ENCODE measurements at regions not wholly inside any gene's neighbourhood (a gene's known extent, or its start where the extent isn't known, plus 50 kb on each side); places are given as distances from the start of the nearest gene placed in this dataset.
A peak's percentile ranks its signal among the peaks of the same experiment; 100 is the strongest.

GRCh38 chr6:112571488-112572270 is 224.5 kb downstream of the RFPL4B start:
- no peak for TF ChIP-seq CTCF (IDR thresholded peaks at IDR 0.05)

GRCh38 chr6:112574190-112574589 is 227.1 kb downstream of the RFPL4B start:
- DNase-seq = no peak
- H3K27ac ChIP-seq = no peak overlapping the region

More at GRCh38 chr6:112571488-112572270, 224.5 kb downstream of the RFPL4B start:
- DNase-seq (no peak), ATAC-seq (peak; percentile 61 to 92)
- Histone ChIP-seq H3K27me3 (ENCODE audit: low read depth) (no peaks in the 10 kb centered on the region), H3K36me3 (no peaks in the 10 kb centered on the region), H3K4me1 (no peaks in the 10 kb centered on the region), H3K4me3 (no peak overlapping the region), H3K27ac (peak overlapping the region; percentile 16), H3K9me3 (no peaks in the 10 kb centered on the region)
- intact Hi-C loops (cut with DNase I) = no loop called here

GRCh38 chr6:112575309-112575834 is 228.2 kb downstream of the RFPL4B start:
- no peak for DNase-seq
- Histone ChIP-seq H3K4me1 (no peaks in the 10 kb centered on the region), H3K36me3 (no peaks in the 10 kb centered on the region), H3K4me3 (no peak overlapping the region), H3K9me3 (no peaks in the 10 kb centered on the region), H3K27ac (no peak overlapping the region), H3K27me3 (ENCODE audit: low read depth) (no peaks in the 10 kb centered on the region)
- intact Hi-C loops (cut with DNase I) = no loop called here
- no peak for ATAC-seq
- TF ChIP-seq CTCF (IDR thresholded peaks at IDR 0.05) = no peak

More at GRCh38 chr6:112574190-112574589, 227.1 kb downstream of the RFPL4B start:
- H3K9me3 ChIP-seq = no peaks in the 10 kb centered on the region
- H3K27me3 ChIP-seq (ENCODE audit: low read depth) = no peaks in the 10 kb centered on the region
- intact Hi-C loops (cut with DNase I) = no loop called here
- no peaks in the 10 kb centered on the region for H3K36me3 ChIP-seq
- no peak for TF ChIP-seq CTCF (IDR thresholded peaks at IDR 0.05)
- H3K4me1 ChIP-seq = no peaks in the 10 kb centered on the region
- no peak overlapping the region for H3K4me3 ChIP-seq
- no peak for ATAC-seq

GRCh38 chr6:112576423-112576822 is 229.3 kb downstream of the RFPL4B start:
- Histone ChIP-seq H3K4me3 (no peak overlapping the region), H3K4me1 (no peaks in the 10 kb centered on the region), H3K27me3 (ENCODE audit: low read depth) (no peaks in the 10 kb centered on the region), H3K9me3 (no peaks in the 10 kb centered on the region), H3K27ac (no peak overlapping the region), H3K36me3 (no peaks in the 10 kb centered on the region)
- ATAC-seq = no peak
- DNase-seq = no peak
- no peak for TF ChIP-seq CTCF (IDR thresholded peaks at IDR 0.05)
- intact Hi-C loops (cut with DNase I) = no loop called here

GRCh38 chr6:112579601-112580000 is 232.5 kb downstream of the RFPL4B start:
- Histone ChIP-seq H3K36me3 (no peaks in the 10 kb centered on the region), H3K27ac (no peak overlapping the region), H3K4me1 (no peaks in the 10 kb centered on the region), H3K9me3 (no peaks in the 10 kb centered on the region), H3K4me3 (no peak overlapping the region), H3K27me3 (ENCODE audit: low read depth) (no peaks in the 10 kb centered on the region)
- intact Hi-C loops (cut with DNase I) = no loop called here
- ATAC-seq (no peak), DNase-seq (no peak)
- TF ChIP-seq CTCF (IDR thresholded peaks at IDR 0.05) = no peak
